Skeletal muscle tissue (tissue), 3 donors: ENCODE measurements at regions not wholly inside any gene's neighbourhood (a gene's known extent, or its start where the extent isn't known, plus 50 kb on each side); places are given as distances from the start of the nearest gene placed in this dataset.
A peak's percentile ranks its signal among the peaks of the same experiment; 100 is the strongest.
"Not testable (repeated sequence)": the region's sequence is repeated elsewhere in the genome, so short reads cannot be mapped to it uniquely, and the experiment has no call there.

Experiments used
- H3K27ac ChIP-seq: one replicate; pipeline ENCODE4 v1.7.0; 2013; ENCODE audit warnings: mild to moderate bottlenecking, low read depth, low read length, inconsistent platforms
- H3K27me3 ChIP-seq, 3 donors: one replicate each; pipeline ENCODE4 v1.7.0; 2013; ENCODE audit warnings: low read length in 3 of 3; ENCODE audit not compliant: control insufficient read depth in 3 of 3, insufficient read depth in 3 of 3
- H3K36me3 ChIP-seq, 3 donors: one replicate each; pipeline ENCODE4 v1.7.0; 2013; ENCODE audit warnings: low read length in 3 of 3; ENCODE audit not compliant: control insufficient read depth in 3 of 3, insufficient read depth in 3 of 3
- H3K4me1 ChIP-seq, 3 donors: one replicate each; pipeline ENCODE4 v1.7.0; 2013; ENCODE audit warnings: low read length in 3 of 3, mild to moderate bottlenecking in 3 of 3; ENCODE audit not compliant: control insufficient read depth in 3 of 3, insufficient read depth in 3 of 3
- H3K4me3 ChIP-seq, 3 donors: one replicate each; pipeline ENCODE4 v1.7.0; 2013; ENCODE audit warnings: low read length in 3 of 3
- H3K9ac ChIP-seq, 3 donors: one replicate each; pipeline ENCODE4 v1.7.0; 2013; ENCODE audit warnings: low read length in 3 of 3, mild to moderate bottlenecking in 3 of 3, moderate library complexity in 2 of 3, low read depth in 1 of 3
- H3K9me3 ChIP-seq, 3 donors: one replicate each; pipeline ENCODE4 v1.7.0; 2013; ENCODE audit warnings: low read length in 3 of 3; ENCODE audit not compliant: control insufficient read depth in 3 of 3
- donor health status: Osteomylitis.

GRCh38 chr5:96302174-96302738 lies 130.8 kb downstream of the PCSK1 start:
- no peak overlapping the region for H3K27ac ChIP-seq
- no peaks in the 10 kb centered on the region for H3K9me3 ChIP-seq
- no peak overlapping the region for H3K4me3 ChIP-seq
- no peak overlapping the region for H3K9ac ChIP-seq
- no peaks in the 10 kb centered on the region for H3K27me3 ChIP-seq
- no peaks in the 10 kb centered on the region for H3K4me1 ChIP-seq
- no peaks in the 10 kb centered on the region for H3K36me3 ChIP-seq

DNA sequence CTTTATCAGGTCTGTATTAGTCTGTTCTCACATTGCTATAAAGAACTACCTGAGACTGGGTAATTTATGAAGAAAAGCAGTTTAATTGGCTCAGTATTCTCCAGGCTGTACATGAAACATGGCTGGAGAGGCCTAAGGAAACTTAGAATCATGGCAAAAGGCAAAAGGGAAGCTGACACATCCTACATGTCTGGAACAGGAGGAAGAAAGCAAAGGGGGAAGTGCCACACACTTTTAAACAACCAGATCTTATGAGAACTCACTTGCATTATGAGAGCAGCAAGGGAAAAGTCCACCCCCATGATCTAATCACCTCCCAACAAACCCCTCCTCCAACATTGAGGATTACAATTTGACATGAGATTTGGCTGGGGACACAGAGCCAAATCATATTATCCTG lies 132.1 kb downstream of the PCSK1 start:
- Histone ChIP-seq H3K9ac (no peak overlapping the region), H3K4me1 (no peaks in the 10 kb centered on the region), H3K27me3 (no peaks in the 10 kb centered on the region), H3K4me3 (no peak overlapping the region), H3K36me3 (no peaks in the 10 kb centered on the region), H3K27ac (no peak overlapping the region), H3K9me3 (no peaks in the 10 kb centered on the region)

- no peak overlapping the region for H3K4me3 ChIP-seq
- no peak overlapping the region for H3K9ac ChIP-seq
- no peaks in the 10 kb centered on the region for H3K36me3 ChIP-seq
- H3K27ac ChIP-seq = no peak overlapping the region
- peaks cover 2 to 11% (median 7%) of the 10 kb centered on the region in 3 donors for H3K4me1 ChIP-seq
- H3K9me3 ChIP-seq = no peaks in the 10 kb centered on the region
- no peaks in the 10 kb centered on the region for H3K27me3 ChIP-seq
These were observed 135.2 kb downstream of the PCSK1 start for GRCh38 chr5:96297867-96298266.

DNA sequence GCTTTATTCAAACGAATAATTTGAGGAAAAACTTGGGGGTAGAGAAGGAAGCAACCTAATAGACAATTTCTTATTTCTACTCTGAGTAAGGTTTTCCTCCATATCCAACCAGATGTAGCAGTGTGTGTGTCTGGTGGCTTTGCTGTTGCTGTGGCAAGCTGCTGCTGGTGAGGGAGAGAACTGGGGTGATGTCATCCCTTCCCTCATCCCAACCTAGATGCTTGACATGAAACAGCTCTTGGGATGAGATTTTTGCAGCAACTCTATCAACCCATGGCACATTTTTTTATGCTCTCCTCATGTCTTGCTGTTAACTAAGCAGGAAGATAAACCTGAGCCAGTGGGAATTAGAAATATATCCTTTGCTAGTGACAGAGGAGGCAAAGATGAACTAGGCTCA lies 135.8 kb downstream of the PCSK1 start:
- H3K27me3 ChIP-seq = no peaks in the 10 kb centered on the region
- H3K36me3 ChIP-seq = no peaks in the 10 kb centered on the region
- no peak overlapping the region for H3K9ac ChIP-seq
- H3K9me3 ChIP-seq = no peaks in the 10 kb centered on the region
- peaks cover 2 to 11% (median 7%) of the 10 kb centered on the region in 3 donors for H3K4me1 ChIP-seq
- no peak overlapping the region for H3K4me3 ChIP-seq
- H3K27ac ChIP-seq = no peak overlapping the region

DNA sequence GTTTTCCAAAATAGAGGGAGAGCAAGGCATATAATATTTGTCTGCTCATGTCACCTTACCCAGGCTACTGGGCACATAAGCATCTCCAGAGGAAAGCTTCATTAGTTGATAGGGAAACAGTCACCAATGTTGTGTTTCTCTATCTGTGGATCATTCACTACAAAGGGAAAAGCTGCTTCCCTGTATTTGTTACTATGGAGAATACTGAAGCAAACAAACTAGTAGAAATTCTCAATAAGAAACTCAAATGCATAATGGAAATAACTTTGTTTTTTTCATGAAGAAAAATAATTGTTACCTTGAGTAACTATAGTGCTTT lies 138.2 kb downstream of the PCSK1 start:
- Histone ChIP-seq H3K4me3 (no peak overlapping the region), H3K27ac (peak overlapping the region; percentile 54), H3K36me3 (no peaks in the 10 kb centered on the region), H3K9ac (no peak overlapping the region), H3K4me1 (peaks cover 2 to 11% (median 7%) of the 10 kb centered on the region in 3 donors), H3K27me3 (no peaks in the 10 kb centered on the region), H3K9me3 (no peaks in the 10 kb centered on the region)

DNA sequence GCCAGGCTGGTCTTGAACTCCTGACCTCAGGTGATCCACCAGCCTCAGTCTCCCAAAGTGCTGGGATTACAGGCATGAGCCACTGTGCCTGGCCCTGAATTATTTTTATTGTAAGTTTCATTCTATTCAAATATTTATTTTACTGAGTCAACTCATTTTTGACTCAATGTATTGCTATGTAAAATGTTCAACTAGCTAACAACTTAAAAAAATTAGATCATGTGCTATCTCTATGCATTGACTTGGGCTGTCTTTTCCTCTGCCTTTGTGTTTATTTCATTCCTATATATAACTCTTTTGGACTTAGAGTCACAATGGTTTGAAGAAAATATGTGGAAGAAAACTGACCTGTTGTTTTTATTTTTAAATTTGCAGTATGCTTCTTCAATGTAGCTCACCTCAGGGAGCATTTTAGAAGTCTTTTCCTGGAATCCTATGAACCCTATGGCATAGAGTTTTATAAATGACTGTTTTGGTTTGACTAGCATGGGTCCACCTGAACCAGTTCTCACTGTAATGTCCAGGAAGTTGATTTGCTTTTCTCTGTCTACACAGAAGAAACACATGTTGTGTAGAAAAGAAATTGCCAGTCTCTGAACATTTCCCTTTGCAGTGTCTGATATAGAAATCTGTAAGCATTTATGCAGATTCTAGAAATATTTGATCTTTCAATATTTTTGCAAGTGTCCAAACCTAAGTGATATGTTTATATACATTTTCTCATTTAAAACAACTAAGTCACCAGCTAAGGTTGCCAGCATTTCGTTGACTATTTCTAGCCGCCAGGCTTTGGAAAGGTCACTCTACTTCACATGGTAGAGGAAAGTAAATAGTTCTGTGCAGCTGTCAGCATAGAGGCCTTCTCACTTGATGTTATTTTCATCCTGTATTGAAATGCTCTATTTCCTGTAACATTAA lies 138.8 kb downstream of the PCSK1 start:
- Histone ChIP-seq H3K4me3 (no peak overlapping the region), H3K36me3 (no peaks in the 10 kb centered on the region), H3K9ac (no peak overlapping the region), H3K4me1 (peaks cover 2 to 11% (median 7%) of the 10 kb centered on the region in 3 donors), H3K27ac (peak overlapping the region; percentile 54), H3K9me3 (no peaks in the 10 kb centered on the region), H3K27me3 (no peaks in the 10 kb centered on the region)

- Histone ChIP-seq H3K27ac (no peak overlapping the region), H3K4me1 (peaks cover 2 to 11% (median 7%) of the 10 kb centered on the region in 3 donors), H3K27me3 (no peaks in the 10 kb centered on the region), H3K9me3 (no peaks in the 10 kb centered on the region), H3K36me3 (no peaks in the 10 kb centered on the region), H3K4me3 (no peak overlapping the region), H3K9ac (no peak overlapping the region)
These were observed 140.3 kb downstream of the PCSK1 start for GRCh38 chr5:96292582-96293247.

- not testable (repeated sequence) for H3K4me3 ChIP-seq, H3K27ac ChIP-seq, H3K36me3 ChIP-seq, H3K9ac ChIP-seq, H3K9me3 ChIP-seq, H3K4me1 ChIP-seq, H3K27me3 ChIP-seq
These were observed 143.8 kb downstream of the PCSK1 start for GRCh38 chr5:96289287-96289686.

GRCh38 chr5:96288845-96289185 lies 144.2 kb downstream of the PCSK1 start:
- Histone ChIP-seq H3K9me3 (no peaks in the 10 kb centered on the region), H3K4me1 (no peaks in the 10 kb centered on the region), H3K27me3 (no peaks in the 10 kb centered on the region), H3K36me3 (no peaks in the 10 kb centered on the region), H3K9ac (no peak overlapping the region), H3K27ac (no peak overlapping the region), H3K4me3 (no peak overlapping the region)

- no peak overlapping the region for H3K9ac ChIP-seq
These were observed 144.7 kb downstream of the PCSK1 start for GRCh38 chr5:96288166-96288844.

More at GRCh38 chr5:96288166-96288844, 144.7 kb downstream of the PCSK1 start:
- H3K27ac ChIP-seq = no peak overlapping the region
- no peaks in the 10 kb centered on the region for H3K36me3 ChIP-seq
- H3K27me3 ChIP-seq = no peaks in the 10 kb centered on the region
- H3K4me3 ChIP-seq = no peak overlapping the region
- H3K4me1 ChIP-seq = no peaks in the 10 kb centered on the region
- H3K9me3 ChIP-seq = no peaks in the 10 kb centered on the region
